NCI-H2171 treated with DMSO at 0.1 percent for 48 hours (cell line): ENCODE measurements at regions not wholly inside any gene's neighbourhood (a gene's known extent, or its start where the extent isn't known, plus 50 kb on each side); places are given as distances from the start of the nearest gene placed in this dataset.

Experiments used
- DNase-seq: peaks from one replicate; lab custom pipeline; 2025; lab: John Stamatoyannopoulos, UW

DNA sequence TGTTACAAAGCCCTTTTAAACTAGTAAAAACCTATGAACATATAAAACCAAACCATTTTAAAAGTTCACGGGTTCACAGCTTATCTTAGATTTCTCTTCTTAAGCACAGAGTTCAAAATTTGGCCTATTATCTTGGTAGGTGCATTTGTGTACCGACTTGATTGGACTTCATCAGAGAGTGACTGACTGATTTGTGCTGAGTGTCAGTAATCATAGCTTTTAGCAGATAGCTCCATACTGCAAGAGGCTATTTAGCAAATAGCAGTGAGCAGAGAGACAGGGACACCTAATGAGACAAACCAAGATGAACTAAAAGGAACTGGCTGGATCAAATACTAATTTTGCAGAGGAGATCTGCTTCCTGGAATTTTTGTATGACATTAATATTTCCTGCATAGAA lies 274.5 kb downstream of the PRR16 start:
- no peak for DNase-seq

- DNase-seq, result no peak
Observed at GRCh38 chr5:120740989-120741388, 276.9 kb downstream of the PRR16 start.

DNA sequence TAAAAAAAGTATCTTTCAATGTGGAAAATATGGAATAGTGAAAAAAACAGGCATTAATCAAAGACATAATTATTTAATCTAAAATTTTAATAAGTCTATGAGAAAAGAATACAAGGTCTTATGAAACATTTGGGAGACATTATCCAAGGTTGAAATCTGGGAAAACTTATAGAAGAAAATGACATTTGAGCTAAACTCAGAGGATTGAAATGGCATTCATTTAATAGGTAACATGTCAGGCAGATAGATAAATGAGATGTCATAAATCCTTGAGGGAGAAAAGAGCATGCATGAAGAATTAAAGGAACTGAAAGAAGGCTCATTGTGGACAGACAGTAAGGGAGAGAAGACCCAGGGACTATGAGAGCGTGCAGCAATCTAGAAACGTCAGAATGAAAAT lies 284.4 kb downstream of the PRR16 start:
- no peak for DNase-seq

DNA sequence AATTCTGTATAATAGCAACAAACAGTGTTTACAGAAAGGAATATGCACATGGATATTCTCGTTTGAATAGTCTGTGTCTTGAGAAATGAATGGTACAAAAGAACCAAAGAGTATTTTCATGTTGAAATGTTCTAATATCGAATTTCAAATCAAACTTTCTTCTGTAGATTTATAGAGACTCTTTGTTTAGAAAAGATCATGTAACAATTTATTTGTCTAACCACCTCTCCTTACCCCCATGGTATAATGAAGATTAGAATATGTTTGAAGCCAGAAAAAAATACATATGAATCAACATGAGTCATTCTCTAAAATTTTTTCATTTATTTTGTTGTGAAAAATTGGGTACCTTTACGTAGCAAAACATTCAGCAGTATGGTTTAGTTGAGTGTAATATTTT lies 285.6 kb downstream of the PRR16 start:
- DNase-seq, result no peak

DNA sequence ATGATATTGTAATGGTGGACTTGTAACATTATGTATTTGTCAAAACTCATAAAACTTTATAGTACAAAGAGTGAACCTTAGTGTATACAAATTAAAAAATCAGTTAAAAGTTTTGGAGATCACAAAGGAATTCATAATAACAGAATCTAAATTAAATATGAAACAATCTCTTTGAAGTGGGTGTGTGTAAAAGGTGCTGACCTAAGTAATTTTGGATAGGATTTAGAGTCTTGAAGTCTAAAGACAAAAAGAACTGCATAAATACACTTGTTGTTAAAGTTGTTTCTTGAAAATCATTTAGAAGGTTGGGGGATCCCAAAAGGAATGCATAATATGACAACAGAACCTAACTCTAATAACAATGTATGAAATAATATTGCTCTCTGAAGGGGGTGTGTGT lies 295.5 kb downstream of the PRR16 start:
- no peak for DNase-seq

GRCh38 chr5:120761986-120762385 lies 297.9 kb downstream of the PRR16 start:
- no peak for DNase-seq

GRCh38 chr5:120765189-120765588 lies 301.1 kb downstream of the PRR16 start:
- no peak for DNase-seq

- no peak for DNase-seq
Observed at GRCh38 chr5:120767178-120767820, 303.2 kb downstream of the PRR16 start.

DNA sequence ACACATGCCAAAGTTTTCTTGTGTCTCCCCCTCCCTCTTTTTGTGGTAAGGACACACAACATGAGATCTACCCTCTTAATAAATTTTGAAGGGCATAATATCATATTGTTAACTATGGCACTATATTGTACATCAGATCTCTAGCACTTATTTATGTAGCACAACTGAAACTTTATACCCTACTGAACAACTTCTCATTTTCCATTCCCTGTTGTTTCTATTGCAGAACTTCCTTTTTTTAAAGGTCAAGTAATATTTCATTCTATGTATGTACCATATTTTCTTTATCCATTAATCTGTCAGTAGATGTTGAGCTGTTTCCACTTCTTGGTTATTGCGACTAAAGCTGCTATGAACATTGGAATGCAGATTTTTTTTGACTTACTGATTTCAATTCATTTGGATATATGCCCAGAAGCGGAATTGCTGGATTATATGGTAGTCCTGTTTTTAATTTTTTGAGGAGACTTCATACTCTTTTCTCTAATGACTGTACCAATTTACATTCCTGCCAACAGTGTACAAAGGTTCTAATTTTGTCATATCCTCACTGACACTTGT lies 305.3 kb downstream of the PRR16 start:
- no peak for DNase-seq

GRCh38 chr5:120771202-120771601 lies 307.1 kb downstream of the PRR16 start:
- no peak for DNase-seq

GRCh38 chr5:120778491-120779484 lies 314.7 kb downstream of the PRR16 start:
- DNase-seq, result no peak

DNA sequence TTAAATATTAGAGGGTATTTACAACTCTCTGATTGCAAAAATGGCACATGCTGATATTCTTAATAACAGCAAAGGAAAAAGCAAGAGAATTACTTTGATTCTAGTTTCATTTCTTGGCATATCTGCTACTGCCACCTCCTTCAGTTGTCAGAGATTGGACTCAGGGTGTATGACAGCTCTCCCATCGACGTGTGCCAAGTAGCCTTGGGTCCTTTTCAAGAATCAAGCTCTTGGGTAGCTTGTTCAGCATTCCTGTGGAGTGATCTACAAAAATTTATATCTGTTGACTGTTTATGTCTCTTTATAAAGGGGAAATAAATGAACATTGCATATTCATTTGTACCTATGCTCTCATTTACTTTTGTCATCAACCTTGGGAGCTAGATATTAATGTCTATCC lies 315.6 kb downstream of the PRR16 start:
- no peak for DNase-seq

DNA sequence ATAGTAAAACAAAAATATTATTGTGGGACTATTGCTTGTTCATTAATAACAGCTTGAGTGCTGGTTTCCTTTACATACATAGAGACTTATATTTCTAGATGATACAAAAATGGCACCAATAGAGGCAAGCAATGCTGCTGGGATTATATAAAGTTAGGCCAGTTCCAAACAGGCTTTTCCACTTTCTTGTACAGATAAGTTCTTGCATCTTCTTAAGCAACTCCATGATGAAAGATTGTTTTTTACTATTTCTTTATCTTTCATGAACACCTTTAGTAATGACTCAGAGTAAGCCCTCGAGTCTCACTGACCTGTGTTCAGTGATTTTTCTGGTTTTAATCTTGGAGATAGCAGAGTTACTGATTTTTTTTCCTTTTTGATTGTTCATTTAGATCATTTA lies 324.4 kb downstream of the PRR16 start:
- DNase-seq, result no peak

DNA sequence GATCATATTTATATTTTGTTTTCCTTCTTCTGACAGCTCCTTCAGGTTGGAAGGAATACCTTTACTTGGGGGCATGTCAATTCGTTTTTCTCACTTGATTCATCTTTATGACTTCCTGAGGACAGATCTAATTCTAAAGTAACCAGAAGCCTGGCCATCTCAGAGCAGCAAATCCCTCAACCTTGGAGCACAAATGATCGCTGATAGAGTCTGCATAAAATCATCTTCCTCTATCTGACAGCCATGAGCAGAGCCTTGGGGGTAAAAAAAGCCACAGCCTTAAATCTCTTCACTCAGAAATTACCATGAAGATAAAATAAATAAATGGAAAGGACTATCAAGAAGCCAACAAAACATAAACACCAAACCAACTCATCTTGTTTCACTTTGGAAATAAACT lies 325.8 kb downstream of the PRR16 start:
- no peak for DNase-seq

DNA sequence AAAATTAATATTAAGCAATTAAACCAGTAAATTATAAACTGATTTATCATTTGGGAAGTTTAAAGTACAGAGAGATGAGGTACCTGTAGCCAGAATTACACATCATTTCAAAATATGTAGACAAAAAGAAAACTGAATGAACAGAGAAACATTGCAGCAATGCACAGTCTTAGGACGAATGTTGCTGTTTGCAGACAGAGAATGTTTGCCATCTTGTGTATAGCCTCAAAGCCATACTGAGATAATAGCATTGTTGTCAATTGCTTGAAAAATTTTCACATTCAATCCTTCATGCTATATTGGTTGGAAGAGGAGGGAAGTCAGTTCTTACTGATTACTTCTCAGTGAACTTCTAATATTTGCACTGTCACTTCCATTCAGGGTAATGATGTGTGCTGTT lies 326.2 kb downstream of the PRR16 start:
- no peak for DNase-seq

GRCh38 chr5:120792477-120792876 lies 328.4 kb downstream of the PRR16 start:
- DNase-seq, result no peak

DNA sequence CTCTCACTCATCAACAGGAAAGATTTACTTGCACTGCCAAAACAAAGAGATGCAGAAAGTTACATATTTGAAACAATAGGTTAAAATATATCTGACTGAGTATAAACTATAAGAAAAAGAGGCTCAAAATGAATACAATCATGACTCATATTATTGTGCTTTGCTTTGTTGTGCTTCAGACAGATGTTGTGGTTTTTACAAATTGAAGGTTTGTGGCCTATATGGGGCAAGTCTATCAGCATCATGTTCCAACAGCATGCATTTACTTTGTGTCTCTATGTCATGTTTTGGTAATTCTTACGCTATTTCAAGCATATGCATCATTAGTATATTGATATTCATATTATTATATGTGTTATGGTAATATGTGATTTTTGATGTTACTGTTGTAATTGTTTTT lies 330.0 kb downstream of the PRR16 start:
- no peak for DNase-seq

DNA sequence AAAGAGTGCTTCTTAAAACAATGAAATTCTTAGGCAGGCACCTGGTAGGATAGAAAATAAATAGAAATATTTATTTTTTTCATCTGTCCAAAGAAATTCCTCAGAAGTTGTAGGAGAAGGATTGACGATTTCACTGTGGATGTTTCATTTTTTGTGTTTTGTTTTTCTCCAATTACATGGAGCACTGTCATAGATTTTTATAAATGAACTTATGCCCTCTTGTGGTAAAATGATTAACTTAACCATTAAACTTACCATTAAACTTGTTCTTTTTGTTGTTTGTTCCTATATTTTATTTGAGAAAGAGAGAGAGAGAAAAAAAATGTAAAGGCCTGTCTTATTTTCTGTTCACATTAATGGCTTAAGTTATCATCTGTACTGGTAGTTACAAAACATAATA lies 339.2 kb downstream of the PRR16 start:
- no peak for DNase-seq

- no peak for DNase-seq
Observed at GRCh38 chr5:120805131-120805530, 341.0 kb downstream of the PRR16 start.

- DNase-seq, result no peak
Observed at GRCh38 chr5:120806202-120806601, 342.1 kb downstream of the PRR16 start.

DNA sequence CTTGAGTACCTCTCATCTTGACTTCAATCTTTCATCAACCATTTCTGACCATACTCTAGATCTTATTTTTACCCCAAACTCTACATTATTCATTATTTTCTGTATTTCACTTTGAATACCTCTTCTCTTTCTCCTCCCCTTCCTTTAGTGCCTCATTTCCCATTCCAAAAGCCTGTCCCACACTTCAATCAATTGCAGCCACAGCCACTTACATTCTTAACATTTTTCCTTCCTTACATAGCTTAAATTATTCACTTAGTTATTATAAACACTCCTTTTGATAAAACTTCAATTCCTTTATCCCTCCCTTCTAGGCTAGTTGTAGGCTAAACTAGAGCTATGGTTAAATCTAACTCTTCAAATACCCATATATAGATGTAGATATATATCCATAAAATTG lies 344.0 kb downstream of the PRR16 start:
- DNase-seq, result no peak

DNA sequence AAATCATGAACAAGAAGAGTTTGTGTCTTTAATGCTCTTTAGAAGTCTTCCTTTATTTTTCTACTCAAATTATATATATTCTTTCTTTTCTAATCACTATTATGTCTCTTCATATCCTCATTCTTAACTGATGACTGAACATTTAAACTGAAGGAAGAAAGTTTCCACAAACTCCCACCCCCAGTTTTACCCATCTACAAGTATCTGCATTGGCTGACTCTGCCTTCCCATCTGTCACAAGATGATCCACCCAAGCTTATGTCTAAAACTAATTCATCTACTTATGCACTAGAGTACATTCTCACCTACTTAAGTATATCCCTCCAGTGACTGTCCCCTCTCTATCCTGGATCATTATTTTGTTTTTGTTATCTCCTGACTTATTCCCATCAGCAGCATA lies 344.5 kb downstream of the PRR16 start:
- DNase-seq, result no peak

GRCh38 chr5:120813551-120813950 lies 349.5 kb downstream of the PRR16 start:
- DNase-seq, result no peak
